ENCODE measurements at regions not wholly inside any gene's neighbourhood (a gene's known extent, or its start where the extent isn't known, plus 50 kb on each side); places are given as distances from the start of the nearest gene placed in this dataset.
"Not testable (repeated sequence)": the region's sequence is repeated elsewhere in the genome, so short reads cannot be mapped to it uniquely, and the experiment has no call there.

GRCh38 chr10:31686599-31686998 lies 242.0 kb downstream of the ARHGAP12 start:
- no peak for DNase-seq (ENCODE audit: low spot score)

GRCh38 chr10:31683682-31684081 lies 244.9 kb downstream of the ARHGAP12 start:
- no peak for DNase-seq (ENCODE audit: low spot score)

- DNase-seq (ENCODE audit: low spot score): no peak
Measured at GRCh38 chr10:31679936-31680335, 248.7 kb downstream of the ARHGAP12 start.

DNA sequence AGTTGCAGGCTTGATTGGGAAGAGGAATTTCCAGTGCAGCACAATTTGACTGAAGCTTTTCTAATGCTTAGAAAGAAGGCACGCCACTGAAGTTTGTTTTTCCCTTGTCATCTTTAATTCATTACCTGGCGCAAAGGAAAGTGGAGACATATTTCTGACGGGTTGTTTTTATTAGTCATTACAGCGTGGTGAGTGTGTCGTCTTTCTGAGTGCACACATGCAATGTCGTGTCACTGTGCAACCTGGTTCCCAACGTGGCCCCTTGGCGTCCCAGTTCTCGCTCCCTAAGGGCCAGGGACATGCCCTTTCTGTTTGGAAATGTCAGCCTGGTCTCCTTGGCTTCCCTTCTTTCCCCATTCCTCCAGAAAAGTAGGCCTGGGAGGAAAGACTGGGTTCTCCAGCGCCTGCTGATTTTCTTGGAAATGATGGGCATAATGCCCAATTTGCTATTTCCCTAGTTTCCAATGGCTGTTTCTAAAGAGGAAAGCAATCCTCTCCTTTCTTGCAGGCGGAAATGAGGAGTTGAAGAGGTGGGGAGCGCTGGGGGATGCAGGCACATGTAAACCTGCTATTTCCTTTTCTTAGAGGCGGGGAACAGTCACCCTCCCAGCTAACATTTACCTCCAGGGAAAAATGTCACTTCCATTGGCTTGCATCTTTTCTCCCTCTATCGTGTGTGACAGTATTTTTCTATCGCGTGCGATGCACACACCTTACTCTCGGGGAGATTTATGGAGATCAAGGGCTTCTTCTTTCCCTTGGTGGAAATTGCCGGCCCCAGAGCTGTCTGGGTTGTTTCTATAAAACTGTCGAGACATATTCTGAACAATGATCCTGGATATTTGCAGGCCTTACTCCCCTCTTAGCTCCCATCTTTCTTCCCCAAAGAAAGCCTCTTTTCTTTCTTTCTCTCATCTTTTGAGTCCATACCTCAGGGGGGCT lies 249.8 kb downstream of the ARHGAP12 start:
- no peak for DNase-seq (ENCODE audit: low spot score)

GRCh38 chr10:31678139-31678536 lies 250.5 kb downstream of the ARHGAP12 start:
- DNase-seq (ENCODE audit: low spot score): no peak

DNA sequence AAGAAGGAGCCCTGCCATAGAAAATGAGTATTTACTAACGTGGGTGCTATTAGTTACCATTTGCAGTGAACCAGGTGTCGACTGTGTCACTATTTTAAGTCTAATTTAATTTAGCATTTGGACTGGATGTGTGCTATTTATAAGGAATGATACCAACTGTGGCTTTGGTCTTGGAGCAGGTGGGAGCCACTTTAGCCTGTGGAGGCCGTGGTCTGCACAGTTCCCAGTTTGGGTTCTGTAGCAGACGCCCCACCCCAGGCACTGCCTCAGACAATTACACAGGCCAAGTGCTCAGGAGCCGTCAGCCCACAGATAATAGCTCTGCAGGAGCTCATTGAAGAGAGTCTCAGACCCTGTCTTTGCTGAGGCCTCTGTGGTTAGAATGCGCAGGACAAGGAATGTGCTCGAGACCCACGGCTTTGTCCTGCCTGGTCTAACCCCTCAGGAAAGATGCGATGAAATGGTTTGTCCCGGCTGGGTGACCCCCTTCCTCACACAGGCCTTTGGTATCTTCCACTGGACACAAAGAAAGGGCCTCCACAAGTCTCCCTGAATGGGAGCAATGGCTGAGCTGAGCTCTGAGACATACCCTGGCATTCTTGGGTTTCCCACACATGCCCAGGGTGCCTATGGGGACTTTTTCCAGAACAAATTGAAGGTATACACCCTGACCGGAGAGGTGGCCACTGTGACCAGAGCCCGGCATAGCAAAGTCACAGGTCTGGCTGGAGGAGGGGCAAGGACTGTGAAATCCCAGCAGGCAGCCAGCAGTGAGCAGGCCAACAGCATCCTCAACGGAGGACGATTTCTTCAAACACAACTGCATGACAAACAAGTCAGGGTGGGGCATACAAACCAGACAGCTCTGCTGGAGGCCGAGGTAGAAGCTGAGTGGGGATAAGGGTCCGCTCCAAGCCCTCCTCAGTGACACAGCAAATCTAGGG lies 251.2 kb downstream of the ARHGAP12 start:
- no peak for DNase-seq (ENCODE audit: low spot score)

- no peak for DNase-seq (ENCODE audit: low spot score)
Measured at GRCh38 chr10:31675726-31676125, 252.9 kb downstream of the ARHGAP12 start.

DNA sequence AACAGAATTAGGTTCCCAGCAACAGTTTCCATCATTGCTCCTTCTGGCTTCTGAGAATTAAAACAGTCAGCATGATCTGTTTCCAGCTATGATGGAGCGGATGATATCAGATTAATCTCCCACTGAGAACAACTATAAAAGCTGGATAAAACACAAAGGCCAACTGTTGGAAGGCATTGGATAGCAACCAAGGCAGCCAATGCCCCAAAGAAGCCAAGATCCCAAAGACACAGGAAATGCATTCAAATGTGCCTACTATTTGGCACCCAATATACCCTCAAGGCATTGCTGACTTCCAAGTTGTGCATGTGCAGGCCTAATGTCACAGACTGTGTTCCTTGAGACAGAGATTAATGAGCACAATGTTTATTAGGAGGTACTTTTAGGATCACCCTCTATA lies 259.3 kb downstream of the ARHGAP12 start:
- DNase-seq (ENCODE audit: low spot score): no peak

- no peak for DNase-seq (ENCODE audit: low spot score)
Measured at GRCh38 chr10:31668326-31668725, 260.3 kb downstream of the ARHGAP12 start.

GRCh38 chr10:31665764-31666279 lies 262.8 kb downstream of the ARHGAP12 start:
- DNase-seq (ENCODE audit: low spot score): not testable (repeated sequence)

DNA sequence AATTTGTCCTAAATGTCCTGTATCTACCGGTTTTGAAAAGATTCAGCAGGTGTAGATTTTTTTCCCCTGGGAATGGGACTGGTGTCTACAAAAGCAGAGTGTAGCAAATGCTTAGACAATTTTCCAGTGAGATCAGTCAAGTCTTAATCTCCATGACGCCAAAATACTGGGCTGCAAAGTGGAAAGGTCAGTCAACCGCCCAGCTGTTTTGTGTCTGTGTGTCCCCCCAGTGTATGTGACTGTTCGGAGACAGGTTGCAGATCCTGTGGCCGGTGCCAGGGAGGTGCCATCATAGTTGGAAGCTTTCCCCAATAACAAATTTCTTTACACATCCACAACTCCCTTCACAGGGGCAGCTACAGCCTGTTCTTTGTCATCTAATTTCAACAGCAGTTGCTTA lies 263.8 kb downstream of the ARHGAP12 start:
- DNase-seq (ENCODE audit: low spot score): no peak

- DNase-seq (ENCODE audit: low spot score): not testable (repeated sequence)
Measured at GRCh38 chr10:31664071-31664470, 264.6 kb downstream of the ARHGAP12 start.

- no peak for DNase-seq (ENCODE audit: low spot score)
Measured at GRCh38 chr10:31660300-31660699, 268.3 kb downstream of the ARHGAP12 start.

GRCh38 chr10:31659665-31660064 lies 269.0 kb downstream of the ARHGAP12 start:
- DNase-seq (ENCODE audit: low spot score): no peak

- DNase-seq (ENCODE audit: low spot score): no peak
Measured at GRCh38 chr10:31657434-31657872, 271.2 kb downstream of the ARHGAP12 start.

GRCh38 chr10:31656851-31657433 lies 271.7 kb downstream of the ARHGAP12 start:
- no peak for DNase-seq (ENCODE audit: low spot score)

DNA sequence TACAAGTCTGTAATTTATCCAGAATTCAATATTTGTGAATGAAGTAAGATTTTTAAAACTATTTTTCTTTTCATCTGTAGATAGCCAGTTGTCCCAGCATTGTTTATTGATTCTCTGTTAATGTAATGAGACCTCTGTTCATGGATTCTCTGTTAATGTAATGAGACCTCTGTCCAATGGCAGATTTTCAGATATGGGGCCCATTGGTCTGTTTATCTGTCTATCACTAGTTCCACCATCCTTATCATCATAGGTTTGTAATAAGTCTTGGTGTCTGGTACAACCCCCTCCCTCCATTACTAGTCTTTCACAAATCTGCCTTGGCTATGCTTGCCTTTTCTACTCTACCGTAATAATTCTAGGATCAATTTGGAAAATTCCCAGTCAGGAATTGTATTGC lies 276.6 kb downstream of the ARHGAP12 start:
- DNase-seq (ENCODE audit: low spot score): no peak

DNA sequence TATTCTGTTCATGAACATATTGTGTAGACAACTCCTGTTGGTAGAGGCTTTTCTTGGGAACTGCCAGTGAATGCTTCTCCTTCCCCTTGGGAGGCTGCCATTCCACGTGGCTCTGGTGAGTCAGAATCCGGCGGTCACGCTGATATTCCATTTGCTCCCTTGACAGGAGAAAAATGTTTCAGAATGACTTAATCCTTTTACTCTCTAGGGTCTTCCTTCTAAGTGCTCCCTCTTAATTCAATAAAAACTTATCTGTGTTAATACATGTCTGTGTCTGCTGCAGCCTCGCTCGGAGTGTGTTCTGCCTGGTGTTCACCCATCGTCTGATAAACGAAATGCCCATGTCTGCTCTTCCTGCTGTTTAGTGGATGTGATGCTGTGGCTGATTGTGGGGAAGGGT lies 278.6 kb downstream of the ARHGAP12 start:
- DNase-seq (ENCODE audit: low spot score): no peak

GRCh38 chr10:31648966-31649365 lies 279.7 kb downstream of the ARHGAP12 start:
- DNase-seq (ENCODE audit: low spot score): no peak

GRCh38 chr10:31647861-31648260 lies 280.8 kb downstream of the ARHGAP12 start:
- no peak for DNase-seq (ENCODE audit: low spot score)

- DNase-seq (ENCODE audit: low spot score): no peak
Measured at GRCh38 chr10:31646519-31646918, 282.1 kb downstream of the ARHGAP12 start.

- no peak for DNase-seq (ENCODE audit: low spot score)
Measured at GRCh38 chr10:31645786-31646185, 282.8 kb downstream of the ARHGAP12 start.

Measured in left forelimb (tissue), 1 donor.